Stomach smooth muscle (tissue), 2 donors: ENCODE measurements at regions not wholly inside any gene's neighbourhood (a gene's known extent, or its start where the extent isn't known, plus 50 kb on each side); places are given as distances from the start of the nearest gene placed in this dataset.

ENCODE experiments used
- H3K27ac ChIP-seq: one replicate; pipeline ENCODE4 v1.7.0; 2013; ENCODE audit warnings: mild to moderate bottlenecking, low read length, inconsistent platforms
- H3K27me3 ChIP-seq, 2 donors: one replicate each; pipeline ENCODE4 v1.7.0; 2013; ENCODE audit warnings: low read length in 2 of 2; ENCODE audit not compliant: insufficient read depth in 2 of 2, control insufficient read depth in 1 of 2
- H3K36me3 ChIP-seq, 2 donors: one replicate each; pipeline ENCODE4 v1.7.0; 2013; ENCODE audit warnings: low read length in 2 of 2; ENCODE audit not compliant: control insufficient read depth in 2 of 2, insufficient read depth in 2 of 2
- H3K4me1 ChIP-seq: one replicate; pipeline ENCODE4 v1.7.0; 2013; ENCODE audit warnings: low read length; ENCODE audit not compliant: control insufficient read depth, insufficient read depth
- H3K4me3 ChIP-seq, 2 donors: one replicate each; pipeline ENCODE4 v1.7.0; 2013; ENCODE audit warnings: low read length in 2 of 2
- H3K9ac ChIP-seq, 2 donors: one replicate each; pipeline ENCODE4 v1.7.0; 2013; ENCODE audit warnings: low read length in 2 of 2, mild to moderate bottlenecking in 1 of 2
- H3K9me3 ChIP-seq, 2 donors: one replicate each; pipeline ENCODE4 v1.7.0; 2013; ENCODE audit warnings: low read length in 2 of 2; ENCODE audit not compliant: control insufficient read depth in 2 of 2
- donor health status: healthy.
- donor health status: Pancreatic carcinoma.

- H3K27me3 ChIP-seq: no peaks in the 10 kb centered on the region
- H3K9me3 ChIP-seq: no peaks in the 10 kb centered on the region
- no peak overlapping the region for H3K27ac ChIP-seq
- no peaks in the 10 kb centered on the region for H3K4me1 ChIP-seq
- H3K4me3 ChIP-seq: no peak overlapping the region
- H3K9ac ChIP-seq: no peak overlapping the region
- H3K36me3 ChIP-seq: no peaks in the 10 kb centered on the region
Observed at GRCh38 chr9:14560194-14560593, 133.0 kb downstream of the ZDHHC21 start.

DNA sequence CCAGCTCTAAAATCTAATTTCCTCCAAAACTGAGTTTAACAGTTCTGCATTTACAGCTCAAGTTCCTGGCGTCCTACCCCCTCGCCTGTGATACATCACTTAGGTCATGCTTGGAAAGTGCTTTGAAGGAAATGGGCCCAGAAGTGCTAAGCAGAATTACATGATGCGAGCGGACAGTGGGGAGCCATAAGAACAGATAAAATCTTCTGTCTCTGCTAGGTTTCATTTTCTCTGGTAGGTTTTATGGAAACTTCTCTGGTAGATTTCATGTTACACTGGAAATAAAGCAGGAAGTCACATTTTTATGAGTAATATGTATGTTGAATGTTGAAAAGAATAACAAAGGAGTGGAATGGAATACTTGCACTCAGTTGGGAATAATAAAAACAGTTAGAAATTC lies 138.3 kb downstream of the ZDHHC21 start:
- Histone ChIP-seq H3K27ac (no peak overlapping the region), H3K4me3 (no peak overlapping the region), H3K9me3 (no peaks in the 10 kb centered on the region), H3K27me3 (no peaks in the 10 kb centered on the region), H3K36me3 (no peaks in the 10 kb centered on the region), H3K4me1 (no peaks in the 10 kb centered on the region), H3K9ac (no peak overlapping the region)

- Histone ChIP-seq H3K9ac (no peak overlapping the region), H3K27ac (no peak overlapping the region), H3K36me3 (no peaks in the 10 kb centered on the region), H3K27me3 (no peaks in the 10 kb centered on the region), H3K4me1 (no peaks in the 10 kb centered on the region), H3K4me3 (no peak overlapping the region), H3K9me3 (no peaks in the 10 kb centered on the region)
Observed at GRCh38 chr9:14547245-14548060, 145.8 kb downstream of the ZDHHC21 start.

- no peaks in the 10 kb centered on the region for H3K27me3 ChIP-seq
- no peak overlapping the region for H3K27ac ChIP-seq
Observed at GRCh38 chr9:14546693-14547092, 146.5 kb downstream of the ZDHHC21 start.

GRCh38 chr9:14542071-14542470 lies 151.2 kb downstream of the ZDHHC21 start:
- H3K9ac ChIP-seq: no peak overlapping the region
- H3K9me3 ChIP-seq: no peaks in the 10 kb centered on the region
- H3K4me3 ChIP-seq: no peak overlapping the region
- H3K27me3 ChIP-seq: no peaks in the 10 kb centered on the region
- H3K27ac ChIP-seq: no peak overlapping the region
- no peaks in the 10 kb centered on the region for H3K36me3 ChIP-seq
- no peaks in the 10 kb centered on the region for H3K4me1 ChIP-seq

More at GRCh38 chr9:14546693-14547092, 146.5 kb downstream of the ZDHHC21 start:
- Histone ChIP-seq H3K36me3 (no peaks in the 10 kb centered on the region), H3K9ac (no peak overlapping the region), H3K9me3 (no peaks in the 10 kb centered on the region), H3K4me3 (no peak overlapping the region), H3K4me1 (no peaks in the 10 kb centered on the region)

- H3K36me3 ChIP-seq: no peaks in the 10 kb centered on the region
- H3K27ac ChIP-seq: no peak overlapping the region
- no peak overlapping the region for H3K4me3 ChIP-seq
- no peak overlapping the region for H3K9ac ChIP-seq
- peaks cover 0 to 2% of the 10 kb centered on the region in 2 donors for H3K27me3 ChIP-seq
- H3K9me3 ChIP-seq: no peaks in the 10 kb centered on the region
- H3K4me1 ChIP-seq: peaks cover 3% of the 10 kb centered on the region
Observed at GRCh38 chr9:14538526-14538925, 154.7 kb downstream of the ZDHHC21 start.

DNA sequence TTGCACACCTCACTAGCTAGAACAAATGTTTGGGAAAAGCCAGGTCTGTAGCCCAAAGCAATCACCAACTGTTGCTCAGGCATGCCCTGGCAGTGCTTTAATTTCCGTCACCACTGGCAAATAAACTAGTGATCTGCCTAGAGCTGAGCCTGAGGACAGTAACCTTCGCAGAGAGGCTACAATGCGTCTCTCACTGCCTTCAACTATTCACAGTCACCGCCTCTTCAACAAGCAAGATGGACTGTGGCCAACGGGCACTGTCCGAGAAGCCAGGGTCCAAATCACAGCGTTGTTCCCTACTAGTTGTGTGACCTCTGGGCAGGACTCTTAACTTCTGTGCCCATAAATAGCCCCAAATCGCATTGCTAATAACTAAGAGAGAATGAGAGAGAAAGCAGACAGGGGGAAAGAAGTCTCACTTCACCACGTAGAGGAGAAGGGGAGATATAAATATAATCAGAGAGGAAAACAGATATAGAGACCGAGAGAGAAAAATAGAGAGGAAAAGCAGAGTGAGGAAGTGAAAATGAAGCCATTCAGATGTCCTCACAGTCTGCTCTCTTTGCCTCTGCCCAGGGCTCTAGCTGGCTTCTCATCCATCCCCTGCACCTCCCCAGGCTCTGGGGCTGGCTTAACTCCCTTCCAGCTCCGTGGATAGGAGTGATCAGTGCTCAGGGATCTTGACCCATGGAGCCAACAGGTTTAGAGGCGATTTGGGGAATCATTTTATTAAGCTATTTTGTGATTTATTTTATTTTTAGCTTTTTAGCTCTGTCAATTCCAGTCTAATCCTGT lies 157.9 kb downstream of the ZDHHC21 start:
- Histone ChIP-seq H3K4me1 (peaks cover 3% of the 10 kb centered on the region), H3K9ac (no peak overlapping the region), H3K9me3 (no peaks in the 10 kb centered on the region), H3K27me3 (peaks cover 0 to 2% of the 10 kb centered on the region in 2 donors), H3K27ac (no peak overlapping the region), H3K36me3 (no peaks in the 10 kb centered on the region), H3K4me3 (no peak overlapping the region)

GRCh38 chr9:14533867-14534640 lies 159.2 kb downstream of the ZDHHC21 start:
- no peaks in the 10 kb centered on the region for H3K9me3 ChIP-seq
- no peak overlapping the region for H3K27ac ChIP-seq
- no peak overlapping the region for H3K4me3 ChIP-seq
- H3K36me3 ChIP-seq: no peaks in the 10 kb centered on the region
- H3K27me3 ChIP-seq: peaks cover 0 to 2% of the 10 kb centered on the region in 2 donors
- H3K4me1 ChIP-seq: peaks cover 3% of the 10 kb centered on the region
- H3K9ac ChIP-seq: no peak overlapping the region

- Histone ChIP-seq H3K9ac (no peak overlapping the region), H3K27ac (no peak overlapping the region), H3K4me1 (peaks cover 3% of the 10 kb centered on the region), H3K36me3 (no peaks in the 10 kb centered on the region), H3K9me3 (no peaks in the 10 kb centered on the region), H3K27me3 (peaks cover 0 to 2% of the 10 kb centered on the region in 2 donors), H3K4me3 (no peak overlapping the region)
Observed at GRCh38 chr9:14532456-14533115, 160.6 kb downstream of the ZDHHC21 start.
